ENCODE measurements at regions not wholly inside any gene's neighbourhood (a gene's known extent, or its start where the extent isn't known, plus 50 kb on each side); places are given as distances from the start of the nearest gene placed in this dataset.

DNA sequence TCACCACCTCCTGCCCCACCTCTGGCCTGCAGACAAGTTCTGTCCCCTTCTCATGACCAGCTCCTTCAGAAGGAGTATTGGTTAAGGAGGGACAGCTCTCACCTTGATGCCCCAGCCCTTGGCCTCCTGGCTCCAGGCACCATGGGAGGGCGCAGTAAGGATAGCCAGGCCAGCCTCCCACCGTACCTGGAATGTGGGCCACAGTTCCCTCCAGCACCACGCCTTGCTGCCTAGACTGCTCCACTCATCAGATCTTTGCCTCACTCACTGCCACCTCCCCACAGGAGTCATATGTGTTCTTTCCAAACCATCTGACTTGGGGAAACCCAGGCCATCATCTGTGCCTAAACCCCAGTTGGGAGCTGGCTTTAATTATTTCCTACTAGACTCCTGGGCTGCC is 97.0 kb downstream of the CCDC185 start:
- no peak for TF ChIP-seq CEBPB (IDR thresholded peaks at IDR 0.05; ENCODE audit: low read depth, low read length)
- TF ChIP-seq, protein P1, sequence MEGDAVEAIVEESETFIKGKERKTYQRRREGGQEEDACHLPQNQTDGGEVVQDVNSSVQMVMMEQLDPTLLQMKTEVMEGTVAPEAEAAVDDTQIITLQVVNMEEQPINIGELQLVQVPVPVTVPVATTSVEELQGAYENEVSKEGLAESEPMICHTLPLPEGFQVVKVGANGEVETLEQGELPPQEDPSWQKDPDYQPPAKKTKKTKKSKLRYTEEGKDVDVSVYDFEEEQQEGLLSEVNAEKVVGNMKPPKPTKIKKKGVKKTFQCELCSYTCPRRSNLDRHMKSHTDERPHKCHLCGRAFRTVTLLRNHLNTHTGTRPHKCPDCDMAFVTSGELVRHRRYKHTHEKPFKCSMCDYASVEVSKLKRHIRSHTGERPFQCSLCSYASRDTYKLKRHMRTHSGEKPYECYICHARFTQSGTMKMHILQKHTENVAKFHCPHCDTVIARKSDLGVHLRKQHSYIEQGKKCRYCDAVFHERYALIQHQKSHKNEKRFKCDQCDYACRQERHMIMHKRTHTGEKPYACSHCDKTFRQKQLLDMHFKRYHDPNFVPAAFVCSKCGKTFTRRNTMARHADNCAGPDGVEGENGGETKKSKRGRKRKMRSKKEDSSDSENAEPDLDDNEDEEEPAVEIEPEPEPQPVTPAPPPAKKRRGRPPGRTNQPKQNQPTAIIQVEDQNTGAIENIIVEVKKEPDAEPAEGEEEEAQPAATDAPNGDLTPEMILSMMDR (conservative IDR thresholded peaks at IDR 0.05; ENCODE audit: low read depth, low read length): no peak
- TF ChIP-seq RAD21 (IDR thresholded peaks at IDR 0.05; ENCODE audit: low read length): no peak
- TF ChIP-seq, protein P2, sequence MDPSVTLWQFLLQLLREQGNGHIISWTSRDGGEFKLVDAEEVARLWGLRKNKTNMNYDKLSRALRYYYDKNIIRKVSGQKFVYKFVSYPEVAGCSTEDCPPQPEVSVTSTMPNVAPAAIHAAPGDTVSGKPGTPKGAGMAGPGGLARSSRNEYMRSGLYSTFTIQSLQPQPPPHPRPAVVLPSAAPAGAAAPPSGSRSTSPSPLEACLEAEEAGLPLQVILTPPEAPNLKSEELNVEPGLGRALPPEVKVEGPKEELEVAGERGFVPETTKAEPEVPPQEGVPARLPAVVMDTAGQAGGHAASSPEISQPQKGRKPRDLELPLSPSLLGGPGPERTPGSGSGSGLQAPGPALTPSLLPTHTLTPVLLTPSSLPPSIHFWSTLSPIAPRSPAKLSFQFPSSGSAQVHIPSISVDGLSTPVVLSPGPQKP (IDR thresholded peaks at IDR 0.05; ENCODE audit: borderline replicate concordance, low read depth, low read length): no peak
- CTCF ChIA-PET: no interaction called here
- POLR2A ChIA-PET (ENCODE audit: unreplicated experiment): no interaction called here

More for the DNA sequence above, 97.0 kb downstream of the CCDC185 start:
- H4K8ac ChIP-seq (ENCODE audit: low read depth in 2 of 2, low read length in 2 of 2): no peak overlapping the region
- dilution Hi-C loops (cut with HindIII; ENCODE audit: low sequenced_read_pairs, unreplicated experiment): no loop called here
- no peak overlapping the region for H3K27ac ChIP-seq (ENCODE audit: insufficient read depth, low read length)
- no peak overlapping the region for H3K9ac ChIP-seq (ENCODE audit: low read depth, low read length)
- BruUV-seq (replicated peaks): no TSS peak
- peaks cover 29% of the 10 kb centered on the region for H3K27me3 ChIP-seq (ENCODE audit: control insufficient read depth, insufficient read depth, low read length)
- no peak overlapping the region for H2BK5ac ChIP-seq (ENCODE audit: low read depth, low read length, poor library complexity, severe bottlenecking)
- in situ Hi-C loops (cut with MboI; ENCODE audit: low sequenced_read_pairs): no loop called here
- H3K23ac ChIP-seq (ENCODE audit: low read depth, low read length): no peak overlapping the region
- intact Hi-C loops (cut with micrococcal nuclease): no loop called here
- no peak overlapping the region for H3K14ac ChIP-seq (replicated peaks; ENCODE audit: low read depth, low read length)
- no peaks in the 10 kb centered on the region for H3K9me1 ChIP-seq (ENCODE audit: insufficient read depth, low read length)
- no peak overlapping the region for H4K91ac ChIP-seq (ENCODE audit: insufficient read depth, low read depth, low read length)
- H3K9me3 ChIP-seq (ENCODE audit: control insufficient read depth, insufficient read depth, low read length): no peaks in the 10 kb centered on the region
- no peak overlapping the region for H3K4me3 ChIP-seq (ENCODE audit: insufficient read depth, low read depth, low read length)
- H2AFZ ChIP-seq (replicated peaks; ENCODE audit: low read length, poor library complexity): no peak overlapping the region
- H3K4me1 ChIP-seq (ENCODE audit: control insufficient read depth, insufficient read depth, low read length): no peaks in the 10 kb centered on the region
- H4K20me1 ChIP-seq (ENCODE audit: insufficient read depth, low read length): no peaks in the 10 kb centered on the region
- H3K79me1 ChIP-seq (ENCODE audit: low read depth in 1 of 2, low read length in 2 of 2): no peaks in the 10 kb centered on the region
- no peak overlapping the region for H4K5ac ChIP-seq (ENCODE audit: low read depth, low read length)
- H2BK20ac ChIP-seq (ENCODE audit: low read depth, low read length): no peak overlapping the region
- H3K4ac ChIP-seq (ENCODE audit: low read depth, low read length): no peak overlapping the region
- DNase-seq (no peak), ATAC-seq (ENCODE audit: low read depth) (no peak)
- WGBS, 2 experiments (ENCODE audit: extremely low coverage in 2 of 2, insufficient read length in 1 of 2): no CpG with 5 or more reads among the region's 3 CpGs
- H3K56ac ChIP-seq (ENCODE audit: extremely low read depth, insufficient read depth, low read length): no peak overlapping the region
- H3K18ac ChIP-seq (ENCODE audit: low read depth, low read length): no peak overlapping the region
- H2AK5ac ChIP-seq (ENCODE audit: low read depth, low read length): no peak overlapping the region
- no peaks in the 10 kb centered on the region for H3K36me3 ChIP-seq (ENCODE audit: control insufficient read depth, insufficient read depth, low read length)
- H2AK9ac ChIP-seq (replicated peaks; ENCODE audit: low read depth, low read length, poor library complexity): no peak overlapping the region
- H3K4me2 ChIP-seq (ENCODE audit: low read depth, low read length): no peak overlapping the region
- H2BK120ac ChIP-seq (ENCODE audit: low read depth, low read length): no peak overlapping the region
- H2BK15ac ChIP-seq (ENCODE audit: low read depth, low read length): no peak overlapping the region

Measured in IMR-90 (cell line).